ENCODE measurements at regions not wholly inside any gene's neighbourhood (a gene's known extent, or its start where the extent isn't known, plus 50 kb on each side); places are given as distances from the start of the nearest gene placed in this dataset.

- TF ChIP-seq, protein P1, sequence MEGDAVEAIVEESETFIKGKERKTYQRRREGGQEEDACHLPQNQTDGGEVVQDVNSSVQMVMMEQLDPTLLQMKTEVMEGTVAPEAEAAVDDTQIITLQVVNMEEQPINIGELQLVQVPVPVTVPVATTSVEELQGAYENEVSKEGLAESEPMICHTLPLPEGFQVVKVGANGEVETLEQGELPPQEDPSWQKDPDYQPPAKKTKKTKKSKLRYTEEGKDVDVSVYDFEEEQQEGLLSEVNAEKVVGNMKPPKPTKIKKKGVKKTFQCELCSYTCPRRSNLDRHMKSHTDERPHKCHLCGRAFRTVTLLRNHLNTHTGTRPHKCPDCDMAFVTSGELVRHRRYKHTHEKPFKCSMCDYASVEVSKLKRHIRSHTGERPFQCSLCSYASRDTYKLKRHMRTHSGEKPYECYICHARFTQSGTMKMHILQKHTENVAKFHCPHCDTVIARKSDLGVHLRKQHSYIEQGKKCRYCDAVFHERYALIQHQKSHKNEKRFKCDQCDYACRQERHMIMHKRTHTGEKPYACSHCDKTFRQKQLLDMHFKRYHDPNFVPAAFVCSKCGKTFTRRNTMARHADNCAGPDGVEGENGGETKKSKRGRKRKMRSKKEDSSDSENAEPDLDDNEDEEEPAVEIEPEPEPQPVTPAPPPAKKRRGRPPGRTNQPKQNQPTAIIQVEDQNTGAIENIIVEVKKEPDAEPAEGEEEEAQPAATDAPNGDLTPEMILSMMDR (IDR thresholded peaks at IDR 0.05; ENCODE audit: borderline replicate concordance) = no peak
- Histone ChIP-seq H3K9me3 (replicated peaks) (no peaks in the 10 kb centered on the region), H3K27ac (replicated peaks) (no peak overlapping the region), H3K27me3 (ENCODE audit: low read depth) (no peaks in the 10 kb centered on the region), H3K36me3 (no peaks in the 10 kb centered on the region), H3K4me3 (no peak overlapping the region), H3K4me1 (peaks cover 28% of the 10 kb centered on the region)
- intact Hi-C loops (cut with micrococcal nuclease) = no loop called here
- DNase-seq = no peak
Measured at GRCh38 chr20:50342638-50343102, 152.0 kb downstream of the CEBPB start.

DNA sequence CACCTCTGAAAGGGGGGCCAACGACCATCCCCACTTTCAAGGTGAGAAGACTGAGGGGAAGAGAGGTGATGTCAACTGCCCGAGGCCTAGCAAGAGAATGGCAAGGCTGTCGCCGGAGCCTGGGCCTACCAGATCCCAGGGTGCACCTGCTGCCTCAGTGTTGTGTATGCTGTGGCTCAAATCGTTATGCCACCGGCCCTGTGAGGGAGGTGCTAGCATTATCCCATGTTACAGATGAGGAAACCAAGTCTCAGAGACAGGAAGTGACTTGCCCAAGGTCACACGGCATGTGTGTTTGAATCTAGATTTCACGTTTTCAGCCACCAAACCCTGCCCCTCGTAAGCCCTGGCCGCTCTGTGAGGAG is 152.5 kb downstream of the CEBPB start:
- DNase-seq = no peak
- H3K4me3 ChIP-seq = no peak overlapping the region
- TF ChIP-seq, protein P1 (IDR thresholded peaks at IDR 0.05; ENCODE audit: borderline replicate concordance) = no peak
- H3K4me1 ChIP-seq = peaks cover 30% of the 10 kb centered on the region
- no peaks in the 10 kb centered on the region for H3K36me3 ChIP-seq
- intact Hi-C loops (cut with micrococcal nuclease) = no loop called here
- no peak overlapping the region for H3K27ac ChIP-seq (replicated peaks)
- no peaks in the 10 kb centered on the region for H3K27me3 ChIP-seq (ENCODE audit: low read depth)
- H3K9me3 ChIP-seq (replicated peaks) = no peaks in the 10 kb centered on the region

DNA sequence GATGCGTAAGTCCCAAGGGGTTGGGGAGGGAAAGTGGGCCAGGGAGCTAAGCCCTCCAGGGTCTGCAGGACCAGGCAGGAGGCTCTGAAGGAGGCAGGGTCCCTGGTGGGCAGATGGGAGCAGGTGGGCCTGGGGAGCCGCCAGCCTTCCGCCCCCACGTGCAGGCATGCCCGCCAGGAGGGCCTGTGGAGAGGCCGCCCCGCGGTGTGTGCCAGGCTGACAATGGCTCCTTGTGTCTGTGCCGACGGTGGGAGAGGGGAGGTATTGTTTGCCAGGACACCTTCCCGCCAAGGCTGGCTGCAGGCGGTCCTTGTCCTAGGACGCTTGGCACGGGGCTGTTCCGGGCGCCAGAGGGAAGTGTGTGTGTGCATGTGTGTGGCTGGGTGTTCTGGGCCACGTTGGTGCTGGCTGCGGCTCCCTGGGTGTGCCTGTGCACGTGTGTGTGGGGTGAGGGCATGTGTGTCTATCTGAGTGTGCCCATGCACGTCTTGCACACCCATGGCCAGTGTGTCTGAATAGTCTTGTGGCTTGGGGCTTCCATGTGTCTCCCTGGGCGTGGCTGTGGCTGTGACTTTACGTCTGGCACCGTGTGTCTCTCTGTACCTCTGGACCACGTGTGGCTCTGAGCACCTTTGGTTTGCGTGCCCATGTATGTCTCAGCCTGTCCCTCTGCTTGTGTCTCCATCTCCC is 153.0 kb downstream of the CEBPB start:
- H3K36me3 ChIP-seq = no peaks in the 10 kb centered on the region
- no peak for DNase-seq
- TF ChIP-seq, protein P1 (IDR thresholded peaks at IDR 0.05; ENCODE audit: borderline replicate concordance) = no peak
- intact Hi-C loops (cut with micrococcal nuclease) = no loop called here
- H3K4me1 ChIP-seq = peaks cover 30% of the 10 kb centered on the region
- no peaks in the 10 kb centered on the region for H3K27me3 ChIP-seq (ENCODE audit: low read depth)
- no peaks in the 10 kb centered on the region for H3K9me3 ChIP-seq (replicated peaks)
- H3K4me3 ChIP-seq = no peak overlapping the region
- H3K27ac ChIP-seq (replicated peaks) = no peak overlapping the region

GRCh38 chr20:50344232-50345071 is 153.8 kb downstream of the CEBPB start:
- Histone ChIP-seq H3K27ac (replicated peaks) (no peak overlapping the region), H3K36me3 (no peaks in the 10 kb centered on the region), H3K4me3 (no peak overlapping the region), H3K27me3 (ENCODE audit: low read depth) (no peaks in the 10 kb centered on the region), H3K9me3 (replicated peaks) (no peaks in the 10 kb centered on the region), H3K4me1 (peaks cover 30% of the 10 kb centered on the region)
- TF ChIP-seq, protein P1 (IDR thresholded peaks at IDR 0.05; ENCODE audit: borderline replicate concordance) = peak; percentile 13
- intact Hi-C loops (cut with micrococcal nuclease) = no loop called here
- DNase-seq = no peak

GRCh38 chr20:50345712-50346373 is 155.2 kb downstream of the CEBPB start:
- H3K27me3 ChIP-seq (ENCODE audit: low read depth) = no peaks in the 10 kb centered on the region
- DNase-seq = no peak
- H3K27ac ChIP-seq (replicated peaks) = peak overlapping the region; percentile 83
- H3K36me3 ChIP-seq = no peaks in the 10 kb centered on the region
- peaks cover 30% of the 10 kb centered on the region for H3K4me1 ChIP-seq
- TF ChIP-seq, protein P1 (IDR thresholded peaks at IDR 0.05; ENCODE audit: borderline replicate concordance) = no peak
- no peaks in the 10 kb centered on the region for H3K9me3 ChIP-seq (replicated peaks)
- intact Hi-C loops (cut with micrococcal nuclease) = no loop called here
- H3K4me3 ChIP-seq = peak overlapping the region; percentile 43

All from left ventricle myocardium inferior (tissue), 1 donor.